GM18505 (cell line): ENCODE measurements at regions not wholly inside any gene's neighbourhood (a gene's known extent, or its start where the extent isn't known, plus 50 kb on each side); places are given as distances from the start of the nearest gene placed in this dataset.

ENCODE experiments used
- ATAC-seq: cut with Tn5 transposase; IDR thresholded peaks from one replicate; pipeline ENCODE4 v1.9.1; 2021; ENCODE audit not compliant: unreplicated experiment
- POLR2A ChIP-seq: IDR thresholded peaks from 4 replicates; pipeline ENCODE4 v1.6.1; 2011; ENCODE audit warnings: borderline replicate concordance; ENCODE audit not compliant: insufficient read depth, insufficient read length; ENCODE audit errors: extremely low read depth

DNA sequence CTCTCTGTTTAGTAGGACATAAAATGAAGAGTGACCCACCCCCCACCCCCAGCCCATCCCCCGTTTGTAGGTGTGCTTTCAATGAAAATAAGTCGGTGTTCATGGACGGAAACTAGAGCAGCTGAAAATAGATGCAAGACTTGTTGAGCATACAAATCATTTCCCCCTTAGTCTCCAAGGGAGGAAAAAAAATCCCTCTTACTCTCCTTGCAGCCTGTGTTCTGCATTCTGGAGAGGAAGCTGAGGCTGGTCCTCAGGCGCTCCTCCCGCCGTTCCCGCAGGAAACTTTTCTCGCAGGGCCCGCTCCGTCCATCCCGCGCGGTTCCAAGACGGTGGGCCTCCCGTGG is 259.0 kb upstream of the E2F7 start:
- TF ChIP-seq POLR2A, result no peak
- ATAC-seq, result no peak

DNA sequence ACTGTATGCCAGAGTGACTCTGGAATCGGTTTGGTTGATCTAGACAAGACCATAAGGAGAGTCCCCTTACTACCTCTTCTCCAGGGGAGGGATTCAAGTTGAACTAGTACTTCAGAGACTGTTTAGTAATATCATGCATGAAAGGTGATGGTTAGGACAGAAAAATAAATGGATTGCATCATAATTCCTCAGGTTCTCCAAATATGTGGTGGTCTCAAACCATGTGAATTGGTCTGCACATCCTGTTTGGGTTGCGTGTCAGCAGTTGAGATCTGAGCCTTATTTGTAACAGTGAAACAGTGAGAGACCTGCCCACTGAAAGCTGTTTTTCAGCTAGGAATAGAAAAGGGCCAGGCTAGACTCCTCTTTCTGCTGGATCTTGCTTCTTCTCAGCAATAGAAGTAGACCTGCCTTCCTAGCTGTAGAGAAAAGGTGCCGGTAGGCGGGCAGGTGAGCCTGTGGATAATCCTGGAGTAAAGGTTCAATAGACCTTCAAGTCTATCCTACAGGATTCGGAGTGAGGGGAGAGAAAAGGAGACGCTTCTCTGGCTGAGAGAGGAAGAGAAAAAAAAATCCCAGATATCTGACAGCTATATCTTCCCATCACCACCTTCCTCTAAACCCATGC is 258.5 kb upstream of the E2F7 start:
- TF ChIP-seq POLR2A, result no peak
- ATAC-seq, result no peak

DNA sequence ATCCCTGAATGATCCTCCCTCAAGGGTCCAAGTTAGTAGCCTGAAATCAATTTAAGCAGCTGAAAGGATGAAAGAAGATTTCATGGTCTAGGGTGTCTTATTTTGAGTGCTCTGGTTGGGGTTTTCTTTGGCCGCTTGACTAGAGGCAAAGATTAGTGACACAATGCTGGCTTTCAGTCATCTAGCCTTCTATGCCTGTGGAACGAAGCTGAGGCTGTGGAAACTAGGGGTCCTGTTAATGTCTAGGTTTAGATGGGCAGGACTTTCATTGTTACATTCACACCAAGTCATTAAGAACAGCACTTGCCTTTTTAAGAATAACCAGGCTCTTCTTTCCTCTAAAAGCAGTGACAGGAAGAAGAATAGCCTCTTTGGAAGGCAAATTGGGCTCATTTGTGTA is 253.8 kb upstream of the E2F7 start:
- TF ChIP-seq POLR2A, result no peak
- ATAC-seq, result no peak

DNA sequence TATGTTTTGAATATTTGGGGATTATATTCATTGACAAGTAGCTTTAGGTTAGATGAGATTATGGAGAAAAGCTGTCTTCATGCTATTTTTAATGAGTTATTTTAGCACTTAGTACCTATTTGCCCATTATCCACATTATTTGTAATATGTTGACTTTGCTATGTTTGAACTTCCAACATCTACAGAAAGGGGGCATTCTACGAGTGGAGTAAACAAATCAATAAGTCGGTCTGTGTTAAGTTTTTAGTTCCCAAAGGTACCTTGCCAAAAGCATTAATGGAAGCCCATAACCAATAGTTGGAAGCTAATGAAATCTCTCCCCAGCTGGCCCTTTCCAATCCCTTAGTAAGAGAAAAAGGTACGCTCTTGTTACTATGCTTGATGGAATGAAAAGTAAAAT is 250.0 kb upstream of the E2F7 start:
- ATAC-seq, result no peak
- TF ChIP-seq POLR2A, result no peak

DNA sequence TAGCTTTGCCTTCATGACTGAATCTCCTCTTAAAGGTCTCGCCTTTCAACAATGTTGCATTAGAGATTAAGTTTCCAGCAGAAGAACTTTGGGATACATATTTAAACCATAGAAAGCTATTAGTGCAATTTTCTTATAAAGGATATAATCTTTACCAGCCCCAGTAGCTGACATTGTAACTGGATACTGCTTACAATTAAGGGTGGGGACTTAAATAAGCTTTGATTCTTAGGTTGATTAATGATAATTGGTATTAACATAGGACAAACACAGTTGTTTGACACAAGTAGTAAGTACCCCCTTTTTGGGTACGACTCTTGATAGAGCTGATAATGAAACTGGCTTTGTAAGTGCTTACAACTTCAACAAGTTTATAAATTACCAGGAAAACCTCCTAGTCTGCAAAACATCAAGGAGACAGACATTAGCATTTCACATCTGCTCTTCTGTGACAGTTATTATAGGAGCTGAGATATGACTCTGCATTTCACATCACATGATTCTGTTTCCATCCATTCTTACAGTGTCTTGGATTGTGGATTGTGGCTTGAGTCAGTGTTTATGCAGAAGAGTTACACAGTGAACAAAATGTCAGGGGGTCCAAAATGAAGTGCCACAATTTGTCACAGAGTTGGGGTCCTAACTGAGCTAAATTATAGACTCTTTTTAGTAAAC is 249.1 kb upstream of the E2F7 start:
- TF ChIP-seq POLR2A, result no peak
- no peak for ATAC-seq

DNA sequence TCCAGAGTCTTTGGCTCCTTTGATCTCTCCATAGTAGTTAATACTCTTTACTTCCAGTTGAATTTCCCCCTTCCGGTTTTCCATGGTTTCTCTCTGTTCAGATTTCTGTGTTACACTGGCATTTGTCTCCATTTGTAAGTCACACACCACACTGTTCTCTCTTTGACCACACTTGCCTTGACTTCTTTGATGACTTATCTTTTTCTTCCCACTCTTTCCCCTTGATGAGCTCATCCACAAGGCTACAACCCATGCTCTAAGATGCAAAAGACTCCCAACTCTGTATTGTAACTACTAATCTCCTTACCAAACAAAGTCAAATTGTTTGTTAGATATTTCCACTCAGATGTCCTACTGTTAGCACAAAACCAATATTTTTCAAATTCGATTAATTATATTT is 242.7 kb upstream of the E2F7 start:
- no peak for TF ChIP-seq POLR2A
- ATAC-seq, result no peak

DNA sequence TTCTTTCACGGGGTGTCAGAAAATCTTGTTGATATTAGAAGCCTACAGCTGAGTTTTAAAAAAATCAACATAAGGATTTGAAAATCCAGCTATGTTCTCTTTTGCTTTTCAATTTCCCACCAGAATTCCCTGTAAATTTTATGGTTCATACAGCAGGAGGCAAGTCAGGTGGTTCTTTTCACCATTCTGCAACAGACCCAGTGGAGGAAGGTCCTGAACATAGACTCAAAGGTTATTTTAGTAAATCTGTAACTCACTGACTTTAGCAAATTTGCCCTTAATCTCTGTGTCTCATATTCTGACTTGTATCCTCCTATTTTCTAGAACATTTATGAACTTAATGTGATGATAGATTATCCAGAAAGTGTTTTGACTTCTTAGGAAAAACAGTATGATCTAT is 235.4 kb upstream of the E2F7 start:
- TF ChIP-seq POLR2A, result no peak
- ATAC-seq, result no peak

DNA sequence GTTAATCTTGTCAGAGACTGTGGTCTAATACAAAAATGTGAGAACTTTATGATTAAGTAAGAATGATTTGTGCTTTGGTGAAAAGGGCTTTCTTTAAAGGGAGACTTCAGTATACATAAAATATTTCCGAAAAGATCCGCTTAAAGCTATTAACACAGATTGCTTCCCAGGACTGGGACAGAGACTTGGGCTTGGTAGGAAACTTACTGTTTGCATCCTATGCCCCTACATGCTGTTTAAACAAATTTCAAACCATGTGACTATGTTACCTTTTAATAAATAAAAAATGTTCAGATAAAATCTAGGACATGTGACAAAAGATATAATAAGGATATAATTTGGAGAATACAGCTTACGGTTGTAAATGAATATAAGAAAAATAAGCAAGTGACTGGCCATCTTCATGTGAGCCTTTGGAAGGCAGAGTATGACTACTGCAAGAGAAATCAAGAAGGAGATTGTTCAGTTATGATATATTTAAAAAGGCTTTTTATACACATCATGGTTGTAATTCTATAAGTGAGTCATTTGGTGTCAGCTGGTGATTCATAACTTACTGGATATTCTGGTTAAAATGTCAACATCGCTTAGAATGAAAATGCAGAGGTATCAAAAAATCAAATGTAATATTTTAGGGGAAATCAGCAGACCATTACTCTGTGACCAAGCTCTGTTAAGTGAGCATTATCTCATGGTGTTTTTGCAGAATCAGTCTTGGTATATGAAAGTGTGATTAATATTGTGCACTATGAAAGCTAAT is 234.7 kb upstream of the E2F7 start:
- ATAC-seq, result no peak
- TF ChIP-seq POLR2A, result no peak

DNA sequence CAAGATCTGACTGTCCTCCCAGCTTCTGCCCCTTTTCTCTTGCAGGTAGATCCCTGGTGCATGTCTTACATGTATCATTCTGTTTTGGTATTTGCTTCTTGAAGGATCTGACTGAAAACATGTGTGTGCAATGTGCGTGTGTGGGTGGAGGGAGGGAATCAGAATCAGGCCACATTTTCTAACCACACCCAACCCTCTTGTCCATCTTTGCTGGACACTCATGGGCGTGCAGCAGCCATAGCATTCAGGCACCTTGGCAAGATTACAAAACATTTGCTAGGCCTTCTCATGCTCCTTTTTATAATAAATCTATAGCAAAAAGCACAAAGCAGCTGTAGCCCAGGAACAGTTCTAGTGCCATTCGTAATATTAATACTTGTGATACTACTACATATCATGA is 233.6 kb upstream of the E2F7 start:
- TF ChIP-seq POLR2A, result no peak
- no peak for ATAC-seq

DNA sequence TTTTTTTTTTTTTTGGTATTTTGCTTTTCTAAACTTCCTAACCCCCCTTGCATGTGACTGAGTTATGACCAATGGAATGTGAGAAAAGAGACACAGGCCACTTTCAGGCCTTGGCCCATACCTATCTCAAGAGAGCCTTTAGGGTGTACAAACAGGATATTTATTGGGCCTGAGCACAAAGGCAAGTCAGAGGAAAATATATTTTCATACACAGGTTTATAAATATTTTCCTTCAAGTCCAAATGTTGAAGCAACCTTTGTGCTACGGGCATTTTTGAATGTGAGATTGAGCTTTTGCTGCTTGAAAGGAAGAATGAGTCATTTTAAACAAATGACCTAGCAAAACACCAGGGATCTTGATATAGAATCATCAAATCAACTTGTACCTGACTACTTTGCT is 228.6 kb upstream of the E2F7 start:
- no peak for ATAC-seq
- TF ChIP-seq POLR2A, result no peak

DNA sequence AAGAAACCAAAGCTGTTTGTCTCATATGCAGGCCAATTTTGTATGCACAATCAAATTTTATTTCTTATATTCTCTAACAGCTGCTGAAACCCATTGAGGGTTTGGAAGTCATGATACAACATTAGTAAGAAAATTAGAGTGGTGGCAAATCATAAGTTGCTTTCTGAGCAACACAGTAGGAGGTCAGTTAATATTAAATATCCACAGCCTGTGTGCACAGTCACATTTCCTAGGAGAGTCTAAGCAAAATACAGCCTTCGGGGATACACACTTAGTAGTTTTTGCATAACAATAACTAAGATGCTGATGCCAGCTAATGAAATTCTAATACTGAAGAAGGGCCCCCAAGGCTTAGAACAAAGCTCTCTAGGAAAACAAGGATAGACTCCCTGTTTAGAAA is 209.6 kb upstream of the E2F7 start:
- no peak for TF ChIP-seq POLR2A

DNA sequence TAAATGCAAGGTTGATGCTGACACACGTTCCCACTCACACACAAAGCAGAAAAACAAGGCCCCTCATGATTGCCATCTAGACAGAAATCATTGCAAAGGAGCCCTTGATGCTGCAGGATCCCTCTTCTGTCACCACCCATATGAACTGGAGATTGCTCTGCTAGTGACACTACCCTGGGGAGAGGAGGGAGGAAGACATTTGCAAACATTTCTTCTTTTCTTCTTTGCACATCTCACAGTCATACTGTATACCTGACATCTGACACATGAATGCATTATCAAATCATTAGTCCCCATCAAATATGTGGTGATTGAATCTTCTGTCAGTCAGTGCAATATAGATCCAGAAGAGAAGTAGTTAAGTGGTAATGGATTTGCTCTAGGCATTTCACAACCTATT is 208.5 kb upstream of the E2F7 start:
- TF ChIP-seq POLR2A, result no peak
- no peak for ATAC-seq

More for the DNA sequence above, 209.6 kb upstream of the E2F7 start:
- ATAC-seq, result no peak

DNA sequence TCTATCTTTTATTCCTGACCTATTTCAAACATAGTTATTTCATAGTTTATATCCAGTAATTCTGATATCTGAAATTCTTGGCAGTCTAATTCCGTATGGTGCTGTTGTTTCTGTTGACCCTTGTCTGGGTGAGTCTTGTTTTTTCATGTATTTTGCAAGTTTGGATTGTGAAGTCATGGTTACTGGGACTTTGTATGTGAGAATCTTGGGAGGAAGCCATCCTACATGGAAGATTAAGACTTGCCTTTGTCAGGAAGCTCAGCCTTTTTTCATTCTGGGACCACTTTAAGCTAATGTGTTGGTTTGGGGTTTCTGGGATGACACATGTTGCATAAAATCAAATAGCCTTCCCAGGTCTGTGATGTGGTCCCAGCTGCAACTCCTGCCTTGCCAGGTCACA is 191.6 kb upstream of the E2F7 start:
- no peak for ATAC-seq
- TF ChIP-seq POLR2A, result no peak

DNA sequence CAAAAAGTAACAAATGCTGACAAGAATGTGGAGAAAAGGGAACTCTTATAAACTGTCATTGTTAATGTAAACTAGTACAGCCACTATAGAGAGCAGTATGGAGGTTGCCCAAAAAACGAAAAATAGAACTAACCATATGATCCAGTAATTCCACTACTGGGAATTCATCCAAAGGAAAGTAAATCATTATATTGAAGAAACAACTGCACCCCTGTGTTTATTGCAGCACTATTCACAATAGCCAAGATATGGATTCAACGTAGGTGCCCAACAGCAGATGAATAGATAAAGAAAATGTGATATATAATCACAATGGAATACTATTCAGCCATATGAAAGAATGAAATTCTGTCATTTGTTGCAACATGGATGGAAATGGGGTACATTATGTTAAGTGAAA is 188.0 kb upstream of the E2F7 start:
- ATAC-seq, result no peak
- TF ChIP-seq POLR2A, result no peak

DNA sequence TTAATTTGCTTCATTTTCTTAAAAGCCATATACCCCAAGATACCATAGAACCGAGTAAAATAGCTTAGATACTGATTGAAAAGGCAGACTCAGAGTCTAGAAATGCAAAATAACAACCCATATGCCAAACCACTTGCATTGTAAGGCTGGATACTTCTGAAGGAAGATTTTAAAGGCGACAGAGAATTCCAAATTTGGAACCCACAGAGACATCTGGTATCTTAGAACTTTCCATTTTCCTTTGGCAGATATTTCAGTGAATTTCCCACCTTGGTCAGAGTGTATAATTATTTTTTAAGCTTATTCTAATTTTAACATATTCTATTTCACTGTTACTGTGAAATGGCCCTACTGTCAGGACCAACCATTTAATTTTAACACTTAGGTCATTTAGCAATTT is 186.4 kb upstream of the E2F7 start:
- no peak for TF ChIP-seq POLR2A
- no peak for ATAC-seq

DNA sequence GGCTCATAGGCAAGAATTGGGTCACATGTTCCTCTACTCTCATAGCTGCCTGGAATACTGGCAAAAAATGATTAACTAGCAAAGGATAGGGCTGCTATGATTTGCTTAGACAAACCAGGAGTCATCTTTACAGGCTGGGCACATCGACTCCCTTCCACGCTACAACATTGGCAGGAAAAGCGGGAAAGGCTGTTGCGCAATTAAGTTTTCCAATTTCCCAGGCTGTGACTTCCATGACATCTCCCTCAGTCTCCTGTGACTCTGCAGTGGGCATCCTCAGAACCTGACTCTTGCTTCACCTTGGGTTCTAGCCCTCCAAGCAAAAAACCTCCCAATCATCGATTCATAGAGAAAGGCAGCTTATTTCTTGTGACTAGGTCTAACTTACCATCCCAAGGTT is 184.5 kb upstream of the E2F7 start:
- ATAC-seq, result no peak
- TF ChIP-seq POLR2A, result no peak
